Adrenal gland (tissue), 9 donors: ENCODE measurements at regions not wholly inside any gene's neighbourhood (a gene's known extent, or its start where the extent isn't known, plus 50 kb on each side); places are given as distances from the start of the nearest gene placed in this dataset.

Experiments
- DNase-seq, 7 donors: peaks; one replicate each; pipeline ENCODE4 v3.0.0-alpha.2; 2019 to 2020
- H3K27ac ChIP-seq, 5 donors: fragments of 200-600 bp; sonication (generic) in 4 of 5; 1 replicate in 3 of 5; 2 replicates in 2 of 5; pipeline versions ENCODE4 v1.5.1 to v1.8.0; 2016 to 2020; ENCODE audit warnings: mild to moderate bottlenecking in 1 of 5
- H3K27me3 ChIP-seq: fragments of 200-600 bp; 2 replicates; pipeline ENCODE4 v1.8.0; 2021
- H3K36me3 ChIP-seq, 2 donors: fragments of 200-600 bp; replicated peaks in 1 of 2; 1 replicate in 1 of 2; 2 replicates in 1 of 2; pipeline versions ENCODE4 v1.5.1 to v1.8.0; 2018 to 2022
- H3K4me1 ChIP-seq, 2 donors: fragments of 200-600 bp; replicated peaks in 1 of 2; 1 replicate in 1 of 2; 2 replicates in 1 of 2; pipeline versions ENCODE4 v1.5.1 to v1.8.0; 2018 to 2021
- H3K4me3 ChIP-seq, 4 donors: fragments of 200-600 bp; sonication (generic) in 3 of 4; one replicate each; pipeline ENCODE4 v1.5.1; 2016 to 2018
- H3K9me3 ChIP-seq, 3 donors: fragments of 200-600 bp; sonication (generic) in 1 of 3; replicated peaks in 1 of 3; 1 replicate in 2 of 3; 2 replicates in 1 of 3; pipeline versions ENCODE4 v1.5.1 to v1.8.0; 2016 to 2021
- CTCF ChIP-seq, 6 experiments: fragments of 450-650 bp in 4 of 6; fragments of 200-600 bp in 2 of 6; sonication (generic) in 1 of 6; IDR thresholded peaks; 1 replicate in 5 of 6; 2 replicates in 1 of 6; pipeline versions ENCODE4 v1.5.1 to v1.8.0; 2016 to 2021; ENCODE audit warnings: antibody characterized with exemption in 6 of 6, mild to moderate bottlenecking in 2 of 6, moderate library complexity in 1 of 6
- POLR2A ChIP-seq, 2 donors: fragments of 450-650 bp; IDR thresholded peaks; one replicate each; pipeline ENCODE4 v1.6.1; 2017; ENCODE audit warnings: antibody characterized with exemption in 2 of 2, mild to moderate bottlenecking in 2 of 2, moderate library complexity in 1 of 2
- WGBS, 4 donors: extraction: QIAGEN DNeasy Blood & Tissue Kit in 2 of 4; methylation state at CpG; one replicate each; pipeline versions ENCODE4 v1.1.5 to v1.1.7; 2013 to 2017; 5-methylcytosine and 5-hydroxymethylcytosine counted together
- intact Hi-C, 2 donors: fragments of 100-400 bp; cut with DNase I; formaldehyde crosslinking; loops; one replicate each; pipeline versions ENCODE4 v1.14.1 to v1.15.0; 2022 to 2023
- donor health status: healthy with polysubstance abuse.
- donor health status: Bipolar disorder and iron deficiency.
- donor health status: DM: yes; HTN: yes; CAD: no.
- donor health status: DM: no; HTN: no; CAD: no.
- donor health status: DM: no; HTN: no; CAD: no.

GRCh38 chr9:26159575-26160392, 481.5 kb upstream of the TUSC1 start:
- H3K27me3 ChIP-seq = no peaks in the 10 kb centered on the region
- no peaks in the 10 kb centered on the region for H3K9me3 ChIP-seq
- 86 to 93% (median 87%) methylated on average over 2 of the region's 2 CpGs for WGBS, 4 donors
- intact Hi-C loops = no loop called here
- no peaks in the 10 kb centered on the region for H3K36me3 ChIP-seq
- TF ChIP-seq CTCF (IDR thresholded peaks at IDR 0.05) (no peak), POLR2A (IDR thresholded peaks at IDR 0.05) (no peak)
- no peak overlapping the region for H3K4me3 ChIP-seq
- peaks cover 0 to 7% of the 10 kb centered on the region in 2 donors for H3K4me1 ChIP-seq
- DNase-seq = no peak
- H3K27ac ChIP-seq = no peak overlapping the region

DNA sequence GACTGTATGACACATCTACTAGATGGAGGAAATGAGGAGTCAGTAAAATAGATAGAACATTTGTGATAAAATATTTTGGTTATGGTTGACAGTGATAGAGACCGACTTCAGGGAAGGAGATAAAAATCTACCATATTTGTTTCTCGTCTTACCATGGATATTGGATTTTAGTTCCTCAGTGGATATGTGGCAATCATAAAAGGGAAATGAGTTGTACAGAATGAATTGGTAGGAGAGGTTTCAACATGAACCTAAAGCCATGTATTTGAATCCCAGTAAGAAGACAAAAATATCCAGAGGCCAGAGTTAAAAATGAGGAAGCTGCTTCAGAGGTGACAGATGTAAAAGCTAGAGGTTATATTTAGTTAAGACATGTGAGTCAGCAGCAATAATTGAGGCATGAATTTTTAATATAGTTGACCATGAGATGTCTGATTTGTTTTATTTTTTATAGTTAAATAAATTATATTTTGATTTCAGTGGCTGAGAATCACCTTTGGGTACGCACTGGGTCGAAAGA, 480.4 kb upstream of the TUSC1 start:
- TF ChIP-seq POLR2A (IDR thresholded peaks at IDR 0.05) (no peak), CTCF (IDR thresholded peaks at IDR 0.05) (no peak)
- 82 to 92% (median 88%) methylated on average over 4 of the region's 4 CpGs for WGBS, 4 donors

DNA sequence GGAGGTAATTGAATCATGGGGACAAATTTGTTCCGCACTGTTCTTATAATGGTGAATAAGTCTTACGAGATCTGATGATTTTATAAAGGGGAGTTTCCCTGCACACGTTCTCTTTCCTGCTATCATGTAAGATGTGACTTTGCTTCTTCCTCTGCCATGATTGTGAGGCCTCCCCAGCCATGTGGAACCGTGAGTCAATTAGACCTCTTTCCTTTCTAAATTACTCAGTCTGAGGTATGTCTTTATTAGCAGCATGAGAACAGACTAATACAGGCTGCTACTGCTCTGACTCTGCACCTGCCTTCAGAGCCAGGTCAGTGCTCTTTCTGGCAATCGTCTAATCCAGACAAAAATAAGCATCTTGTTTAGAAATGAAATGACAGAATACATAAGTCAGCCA, 479.2 kb upstream of the TUSC1 start:
- WGBS, 4 donors = 75 to 84% (median 79%) methylated on average over 5 of the region's 5 CpGs
- intact Hi-C loops = no loop called here

More for the DNA sequence above, 480.4 kb upstream of the TUSC1 start:
- no peak for DNase-seq
- Histone ChIP-seq H3K4me1 (no peaks in the 10 kb centered on the region), H3K9me3 (no peaks in the 10 kb centered on the region), H3K4me3 (no peak overlapping the region), H3K27ac (no peak overlapping the region), H3K36me3 (no peaks in the 10 kb centered on the region), H3K27me3 (no peaks in the 10 kb centered on the region)
- intact Hi-C loops = no loop called here

DNA sequence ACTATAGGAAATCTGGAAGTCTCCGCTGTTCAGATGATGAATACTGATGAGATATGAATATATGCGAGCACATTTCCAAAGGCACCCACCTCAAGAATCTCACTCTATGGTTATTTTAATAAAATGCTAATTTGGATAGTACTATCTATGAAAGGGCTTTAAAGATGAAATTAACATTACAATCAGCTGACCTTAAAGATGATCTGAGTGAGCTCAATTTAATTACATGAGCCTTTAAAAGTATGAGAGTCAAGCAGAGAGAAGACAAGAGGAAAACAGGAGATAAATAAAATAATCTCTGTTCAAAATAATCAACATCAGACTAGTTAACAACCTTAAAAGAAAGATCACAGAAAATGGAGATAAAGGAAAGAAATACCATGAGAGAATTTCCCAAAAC, 474.1 kb upstream of the TUSC1 start:
- Histone ChIP-seq H3K27ac (no peak overlapping the region), H3K4me1 (no peaks in the 10 kb centered on the region), H3K9me3 (no peaks in the 10 kb centered on the region), H3K36me3 (no peaks in the 10 kb centered on the region), H3K27me3 (no peaks in the 10 kb centered on the region), H3K4me3 (no peak overlapping the region)
- TF ChIP-seq CTCF (IDR thresholded peaks at IDR 0.05) = no peak
- no peak for TF ChIP-seq POLR2A (IDR thresholded peaks at IDR 0.05)
- WGBS, 4 donors = 84 to 96% (median 94%) methylated on average over 2 of the region's 2 CpGs
- intact Hi-C loops = no loop called here
- no peak for DNase-seq

More for the DNA sequence above, 479.2 kb upstream of the TUSC1 start:
- DNase-seq = no peak
- Histone ChIP-seq H3K27ac (no peak overlapping the region), H3K9me3 (no peaks in the 10 kb centered on the region), H3K4me1 (no peaks in the 10 kb centered on the region), H3K36me3 (no peaks in the 10 kb centered on the region), H3K4me3 (no peak overlapping the region), H3K27me3 (no peaks in the 10 kb centered on the region)
- no peak for TF ChIP-seq CTCF (IDR thresholded peaks at IDR 0.05)
- no peak for TF ChIP-seq POLR2A (IDR thresholded peaks at IDR 0.05)
